ENCODE measurements at regions not wholly inside any gene's neighbourhood (a gene's known extent, or its start where the extent isn't known, plus 50 kb on each side); places are given as distances from the start of the nearest gene placed in this dataset.

- TF ChIP-seq PATZ1 (CRISPR knock-in tag; IDR thresholded peaks at IDR 0.05; ENCODE audit: borderline replicate concordance) (no peak), ZNF70 (CRISPR knock-in tag; IDR thresholded peaks at IDR 0.05) (no peak), TCF4 (CRISPR knock-in tag; IDR thresholded peaks at IDR 0.05; ENCODE audit: borderline replicate concordance) (no peak)
Measured at GRCh38 chrX:134174859-134175258, 62.1 kb upstream of the CCDC160 start.
